ENCODE measurements at regions not wholly inside any gene's neighbourhood (a gene's known extent, or its start where the extent isn't known, plus 50 kb on each side); places are given as distances from the start of the nearest gene placed in this dataset.

GRCh38 chr16:86137359-86137758 is 238.4 kb downstream of the IRF8 start:
- TF ChIP-seq CTCF (IDR thresholded peaks at IDR 0.05; ENCODE audit: low read depth, low read length, poor library complexity, severe bottlenecking) (no peak), EZH2phosphoT487 (IDR thresholded peaks at IDR 0.05; ENCODE audit: borderline replicate concordance, low read length) (no peak)
- H3K27me3 ChIP-seq (ENCODE audit: control insufficient read depth, low read length) = peaks cover 35% of the 10 kb centered on the region
- H3K79me2 ChIP-seq (ENCODE audit: control insufficient read depth, low read length) = no peaks in the 10 kb centered on the region
- no peaks in the 10 kb centered on the region for H3K4me1 ChIP-seq (ENCODE audit: control insufficient read depth, low read length)
- H3K27ac ChIP-seq (ENCODE audit: low read depth, low read length) = no peak overlapping the region
- no peaks in the 10 kb centered on the region for H3K9me3 ChIP-seq (ENCODE audit: control insufficient read depth, insufficient read depth, low read length)
- no peaks in the 10 kb centered on the region for H4K20me1 ChIP-seq (ENCODE audit: control insufficient read depth, insufficient read depth, low read depth, low read length)
- H3F3A ChIP-seq (ENCODE audit: control insufficient read depth, insufficient read depth) = no peaks in the 10 kb centered on the region
- H3K36me3 ChIP-seq (ENCODE audit: control insufficient read depth, low read length) = no peaks in the 10 kb centered on the region
- H3K4me3 ChIP-seq (ENCODE audit: low read length) = no peak overlapping the region
- H3K4me2 ChIP-seq (ENCODE audit: low read length) = no peak overlapping the region
- no peaks in the 10 kb centered on the region for H3K9me2 ChIP-seq (replicated peaks; ENCODE audit: control insufficient read depth, low read length)

GRCh38 chr16:86138121-86139085 is 239.4 kb downstream of the IRF8 start:
- H3K27ac ChIP-seq (ENCODE audit: low read depth, low read length) = no peak overlapping the region
- H3K9me3 ChIP-seq (ENCODE audit: control insufficient read depth, insufficient read depth, low read length) = no peaks in the 10 kb centered on the region
- no peaks in the 10 kb centered on the region for H3K79me2 ChIP-seq (ENCODE audit: control insufficient read depth, low read length)
- H3K9me2 ChIP-seq (replicated peaks; ENCODE audit: control insufficient read depth, low read length) = no peaks in the 10 kb centered on the region
- peaks cover 35% of the 10 kb centered on the region for H3K27me3 ChIP-seq (ENCODE audit: control insufficient read depth, low read length)
- H3F3A ChIP-seq (ENCODE audit: control insufficient read depth, insufficient read depth) = no peaks in the 10 kb centered on the region
- H3K4me1 ChIP-seq (ENCODE audit: control insufficient read depth, low read length) = no peaks in the 10 kb centered on the region
- TF ChIP-seq EZH2phosphoT487 (IDR thresholded peaks at IDR 0.05; ENCODE audit: borderline replicate concordance, low read length) = no peak
- no peak for TF ChIP-seq CTCF (IDR thresholded peaks at IDR 0.05; ENCODE audit: low read depth, low read length, poor library complexity, severe bottlenecking)
- H3K4me3 ChIP-seq (ENCODE audit: low read length) = no peak overlapping the region
- H4K20me1 ChIP-seq (ENCODE audit: control insufficient read depth, insufficient read depth, low read depth, low read length) = no peaks in the 10 kb centered on the region
- no peaks in the 10 kb centered on the region for H3K36me3 ChIP-seq (ENCODE audit: control insufficient read depth, low read length)
- no peak overlapping the region for H3K4me2 ChIP-seq (ENCODE audit: low read length)

- no peaks in the 10 kb centered on the region for H3K36me3 ChIP-seq (ENCODE audit: control insufficient read depth, low read length)
- peaks cover 27% of the 10 kb centered on the region for H3K27me3 ChIP-seq (ENCODE audit: control insufficient read depth, low read length)
- H3K4me2 ChIP-seq (ENCODE audit: low read length) = no peak overlapping the region
- H3K9me2 ChIP-seq (replicated peaks; ENCODE audit: control insufficient read depth, low read length) = no peaks in the 10 kb centered on the region
- H3K9me3 ChIP-seq (ENCODE audit: control insufficient read depth, insufficient read depth, low read length) = no peaks in the 10 kb centered on the region
- TF ChIP-seq EZH2phosphoT487 (IDR thresholded peaks at IDR 0.05; ENCODE audit: borderline replicate concordance, low read length) (no peak), CTCF (IDR thresholded peaks at IDR 0.05; ENCODE audit: low read depth, low read length, poor library complexity, severe bottlenecking) (no peak)
- H3K4me3 ChIP-seq (ENCODE audit: low read length) = no peak overlapping the region
- H3K27ac ChIP-seq (ENCODE audit: low read depth, low read length) = no peak overlapping the region
- no peaks in the 10 kb centered on the region for H3F3A ChIP-seq (ENCODE audit: control insufficient read depth, insufficient read depth)
- no peaks in the 10 kb centered on the region for H4K20me1 ChIP-seq (ENCODE audit: control insufficient read depth, insufficient read depth, low read depth, low read length)
- no peaks in the 10 kb centered on the region for H3K4me1 ChIP-seq (ENCODE audit: control insufficient read depth, low read length)
- no peaks in the 10 kb centered on the region for H3K79me2 ChIP-seq (ENCODE audit: control insufficient read depth, low read length)
Observed at GRCh38 chr16:86142801-86143236, 243.9 kb downstream of the IRF8 start.

Measured in DOHH2 (cell line).